ENCODE measurements at regions not wholly inside any gene's neighbourhood (a gene's known extent, or its start where the extent isn't known, plus 50 kb on each side); places are given as distances from the start of the nearest gene placed in this dataset.
"Not testable (repeated sequence)": the region's sequence is repeated elsewhere in the genome, so short reads cannot be mapped to it uniquely, and the experiment has no call there.

DNA sequence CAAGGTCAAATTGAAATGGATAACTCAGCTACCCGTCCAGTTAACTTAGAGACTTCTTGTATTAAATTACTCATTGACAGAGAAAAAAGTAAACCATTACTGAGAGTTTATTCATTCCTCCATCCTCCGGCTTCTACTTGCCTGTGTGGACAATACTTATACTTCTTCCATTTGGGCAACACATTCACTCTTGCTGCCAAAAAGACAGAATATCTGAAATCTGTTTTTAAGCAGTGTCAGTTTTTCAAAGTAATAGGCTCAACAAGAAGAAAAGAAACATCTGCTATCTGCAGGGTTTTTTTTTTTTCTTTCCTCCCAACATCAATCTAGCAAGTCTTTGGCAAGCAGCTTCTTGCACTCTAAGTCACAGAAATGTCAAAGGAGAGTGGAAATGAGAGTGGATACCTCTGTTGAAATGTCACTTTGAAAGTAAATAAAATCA lies 1142.8 kb downstream of the PCDH9 start:
- no peak overlapping the region for H3K4me2 ChIP-seq (ENCODE audit: insufficient read depth, low read length)
- no peaks in the 10 kb centered on the region for H3K27me3 ChIP-seq (ENCODE audit: insufficient read depth, low read length)
- H3K4me3 ChIP-seq (ENCODE audit: insufficient read depth, low read length): no peak overlapping the region
- TF ChIP-seq, protein P1, sequence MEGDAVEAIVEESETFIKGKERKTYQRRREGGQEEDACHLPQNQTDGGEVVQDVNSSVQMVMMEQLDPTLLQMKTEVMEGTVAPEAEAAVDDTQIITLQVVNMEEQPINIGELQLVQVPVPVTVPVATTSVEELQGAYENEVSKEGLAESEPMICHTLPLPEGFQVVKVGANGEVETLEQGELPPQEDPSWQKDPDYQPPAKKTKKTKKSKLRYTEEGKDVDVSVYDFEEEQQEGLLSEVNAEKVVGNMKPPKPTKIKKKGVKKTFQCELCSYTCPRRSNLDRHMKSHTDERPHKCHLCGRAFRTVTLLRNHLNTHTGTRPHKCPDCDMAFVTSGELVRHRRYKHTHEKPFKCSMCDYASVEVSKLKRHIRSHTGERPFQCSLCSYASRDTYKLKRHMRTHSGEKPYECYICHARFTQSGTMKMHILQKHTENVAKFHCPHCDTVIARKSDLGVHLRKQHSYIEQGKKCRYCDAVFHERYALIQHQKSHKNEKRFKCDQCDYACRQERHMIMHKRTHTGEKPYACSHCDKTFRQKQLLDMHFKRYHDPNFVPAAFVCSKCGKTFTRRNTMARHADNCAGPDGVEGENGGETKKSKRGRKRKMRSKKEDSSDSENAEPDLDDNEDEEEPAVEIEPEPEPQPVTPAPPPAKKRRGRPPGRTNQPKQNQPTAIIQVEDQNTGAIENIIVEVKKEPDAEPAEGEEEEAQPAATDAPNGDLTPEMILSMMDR (IDR thresholded peaks at IDR 0.05; ENCODE audit: extremely low read depth, low read depth, low read length): no peak
- no peak overlapping the region for H2AFZ ChIP-seq (ENCODE audit: low read length)
- no peaks in the 10 kb centered on the region for H3K36me3 ChIP-seq (ENCODE audit: insufficient read depth, low read length)
- H3K4me1 ChIP-seq (ENCODE audit: insufficient read depth, low read length): no peaks in the 10 kb centered on the region
- no peak overlapping the region for H3K27ac ChIP-seq (ENCODE audit: low read depth, low read length)
- no peaks in the 10 kb centered on the region for H3K9me3 ChIP-seq (ENCODE audit: low read depth, low read length)
- no peak for DNase-seq (ENCODE audit: insufficient read length, low spot score, missing footprints)
- H4K20me1 ChIP-seq (ENCODE audit: insufficient read depth, low read length): no peaks in the 10 kb centered on the region
- H3K79me2 ChIP-seq (ENCODE audit: insufficient read depth, low read length): no peaks in the 10 kb centered on the region

DNA sequence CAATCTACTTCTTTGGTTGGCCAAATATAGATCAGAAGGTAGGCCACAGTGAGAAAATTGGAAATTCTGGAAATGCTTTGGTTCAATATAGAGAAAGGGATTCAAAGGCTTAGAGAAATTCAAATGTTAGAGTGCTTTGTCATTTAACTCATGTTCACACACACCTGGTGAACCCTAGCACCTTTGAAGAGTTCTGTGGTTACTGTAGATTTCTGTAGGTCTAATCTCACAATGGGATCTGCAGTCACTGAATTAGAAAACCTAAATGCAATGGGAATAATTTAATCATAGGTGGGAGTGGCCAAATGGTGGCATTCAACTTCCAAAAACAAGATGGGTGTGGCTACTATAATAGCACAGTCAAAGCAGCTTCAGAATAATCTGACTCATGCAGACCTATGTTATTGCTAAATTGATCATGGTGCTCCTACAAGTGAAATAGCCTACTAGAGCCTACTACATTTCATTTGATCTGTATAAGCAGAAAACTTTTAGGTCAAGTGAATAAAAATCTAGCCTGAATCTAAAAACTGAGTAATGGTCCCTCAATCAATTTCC lies 1152.9 kb downstream of the PCDH9 start:
- TF ChIP-seq, protein P1 (IDR thresholded peaks at IDR 0.05; ENCODE audit: extremely low read depth, low read depth, low read length): no peak
- Histone ChIP-seq H3K36me3 (ENCODE audit: insufficient read depth, low read length) (no peaks in the 10 kb centered on the region), H3K4me3 (ENCODE audit: insufficient read depth, low read length) (no peak overlapping the region), H3K9me3 (ENCODE audit: low read depth, low read length) (no peaks in the 10 kb centered on the region), H3K27me3 (ENCODE audit: insufficient read depth, low read length) (no peaks in the 10 kb centered on the region), H3K27ac (ENCODE audit: low read depth, low read length) (no peak overlapping the region), H3K79me2 (ENCODE audit: insufficient read depth, low read length) (no peaks in the 10 kb centered on the region), H3K4me1 (ENCODE audit: insufficient read depth, low read length) (no peaks in the 10 kb centered on the region), H3K4me2 (ENCODE audit: insufficient read depth, low read length) (no peak overlapping the region), H4K20me1 (ENCODE audit: insufficient read depth, low read length) (no peaks in the 10 kb centered on the region), H2AFZ (ENCODE audit: low read length) (no peak overlapping the region)
- DNase-seq (ENCODE audit: insufficient read length, low spot score, missing footprints): no peak

DNA sequence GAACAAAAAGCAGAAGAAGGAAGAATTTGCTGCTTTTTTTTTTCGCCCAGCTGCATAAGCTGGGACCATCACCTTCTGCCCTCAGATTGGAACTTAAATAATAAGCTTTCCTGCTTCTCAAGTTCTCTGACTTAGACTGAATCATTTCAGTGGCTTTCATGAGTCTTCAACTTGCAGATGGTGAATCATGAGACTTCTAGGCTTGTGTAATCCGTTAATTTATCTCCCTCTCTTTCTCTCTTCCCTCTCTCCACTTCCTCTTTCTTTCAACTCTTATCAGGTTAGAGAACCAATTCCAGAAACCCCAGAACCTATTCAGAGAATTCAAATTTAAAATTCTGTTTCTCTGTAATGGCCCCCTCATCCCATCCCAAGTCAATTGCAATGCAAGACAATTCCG lies 1153.7 kb downstream of the PCDH9 start:
- no peak overlapping the region for H3K4me2 ChIP-seq (ENCODE audit: insufficient read depth, low read length)
- H3K27me3 ChIP-seq (ENCODE audit: insufficient read depth, low read length): no peaks in the 10 kb centered on the region
- no peak overlapping the region for H3K27ac ChIP-seq (ENCODE audit: low read depth, low read length)
- H3K4me1 ChIP-seq (ENCODE audit: insufficient read depth, low read length): no peaks in the 10 kb centered on the region
- TF ChIP-seq, protein P1 (IDR thresholded peaks at IDR 0.05; ENCODE audit: extremely low read depth, low read depth, low read length): no peak
- peak; percentile 41 for DNase-seq (ENCODE audit: insufficient read length, low spot score, missing footprints)
- no peak overlapping the region for H3K4me3 ChIP-seq (ENCODE audit: insufficient read depth, low read length)
- no peaks in the 10 kb centered on the region for H3K79me2 ChIP-seq (ENCODE audit: insufficient read depth, low read length)
- H2AFZ ChIP-seq (ENCODE audit: low read length): no peak overlapping the region
- H3K36me3 ChIP-seq (ENCODE audit: insufficient read depth, low read length): no peaks in the 10 kb centered on the region
- H3K9me3 ChIP-seq (ENCODE audit: low read depth, low read length): no peaks in the 10 kb centered on the region
- no peaks in the 10 kb centered on the region for H4K20me1 ChIP-seq (ENCODE audit: insufficient read depth, low read length)

DNA sequence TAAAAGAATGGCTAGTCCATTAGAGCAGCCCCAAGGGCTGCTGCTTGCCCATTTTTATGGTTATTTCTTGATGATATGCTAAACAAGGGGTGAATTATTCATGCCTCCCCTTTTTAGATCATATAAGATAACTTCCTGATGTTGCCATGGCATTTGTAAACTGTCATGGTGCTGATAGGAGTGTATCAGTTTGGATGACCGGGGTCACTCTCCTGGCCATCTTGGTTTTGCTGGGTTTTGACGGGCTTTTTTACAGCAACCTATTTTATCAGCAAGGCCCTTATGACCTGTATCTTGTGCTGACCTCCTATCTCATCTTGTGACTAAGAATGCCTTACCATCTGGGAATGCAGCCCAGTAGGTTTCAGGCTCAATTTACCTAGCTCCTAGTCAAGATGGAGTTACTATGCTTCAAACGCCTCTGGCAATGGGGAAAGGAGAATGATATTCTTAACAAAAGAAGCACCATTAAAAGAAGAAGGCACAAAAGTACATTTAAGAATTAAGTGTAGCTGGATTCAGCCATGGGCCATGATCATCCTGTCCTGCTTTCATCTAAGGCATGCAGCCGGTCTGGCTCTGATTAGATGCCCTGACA lies 1156.0 kb downstream of the PCDH9 start:
- no peaks in the 10 kb centered on the region for H3K27me3 ChIP-seq (ENCODE audit: insufficient read depth, low read length)
- no peak overlapping the region for H3K27ac ChIP-seq (ENCODE audit: low read depth, low read length)
- H3K4me2 ChIP-seq (ENCODE audit: insufficient read depth, low read length): no peak overlapping the region
- H3K79me2 ChIP-seq (ENCODE audit: insufficient read depth, low read length): no peaks in the 10 kb centered on the region
- no peaks in the 10 kb centered on the region for H4K20me1 ChIP-seq (ENCODE audit: insufficient read depth, low read length)
- DNase-seq (ENCODE audit: insufficient read length, low spot score, missing footprints): no peak
- H2AFZ ChIP-seq (ENCODE audit: low read length): no peak overlapping the region
- no peaks in the 10 kb centered on the region for H3K36me3 ChIP-seq (ENCODE audit: insufficient read depth, low read length)
- H3K9me3 ChIP-seq (ENCODE audit: low read depth, low read length): no peaks in the 10 kb centered on the region
- TF ChIP-seq, protein P1 (IDR thresholded peaks at IDR 0.05; ENCODE audit: extremely low read depth, low read depth, low read length): no peak
- no peak overlapping the region for H3K4me3 ChIP-seq (ENCODE audit: insufficient read depth, low read length)
- no peaks in the 10 kb centered on the region for H3K4me1 ChIP-seq (ENCODE audit: insufficient read depth, low read length)

DNA sequence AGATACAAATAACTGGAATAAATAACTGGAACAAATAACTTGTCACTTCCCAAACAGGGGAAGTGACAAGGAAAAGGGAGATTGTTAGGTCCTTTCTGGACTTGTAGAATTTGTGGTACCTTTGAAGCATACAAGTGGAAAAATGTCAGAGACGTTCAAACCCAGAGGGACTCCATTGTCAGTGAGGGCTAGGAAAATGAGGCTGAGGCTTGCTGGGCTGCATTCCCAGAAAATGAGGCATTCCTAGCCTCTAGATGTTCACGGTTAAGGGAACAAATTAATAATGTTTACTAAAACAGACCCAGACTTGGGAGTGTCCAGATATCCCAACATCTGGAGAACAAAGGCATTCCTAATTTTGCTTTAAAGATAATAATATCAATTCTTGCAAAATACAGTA lies 1158.0 kb downstream of the PCDH9 start:
- DNase-seq (ENCODE audit: insufficient read length, low spot score, missing footprints); H2AFZ ChIP-seq (ENCODE audit: low read length); H3K36me3 ChIP-seq (ENCODE audit: insufficient read depth, low read length); H3K4me1 ChIP-seq (ENCODE audit: insufficient read depth, low read length); H3K27ac ChIP-seq (ENCODE audit: low read depth, low read length); H3K4me2 ChIP-seq (ENCODE audit: insufficient read depth, low read length); H3K27me3 ChIP-seq (ENCODE audit: insufficient read depth, low read length); H3K9me3 ChIP-seq (ENCODE audit: low read depth, low read length); H3K79me2 ChIP-seq (ENCODE audit: insufficient read depth, low read length); H3K4me3 ChIP-seq (ENCODE audit: insufficient read depth, low read length); H4K20me1 ChIP-seq (ENCODE audit: insufficient read depth, low read length): not testable (repeated sequence)

Data from osteoblast (primary cell).